C4-2B (cell line): ENCODE measurements at regions not wholly inside any gene's neighbourhood (a gene's known extent, or its start where the extent isn't known, plus 50 kb on each side); places are given as distances from the start of the nearest gene placed in this dataset.
"Not testable (repeated sequence)": the region's sequence is repeated elsewhere in the genome, so short reads cannot be mapped to it uniquely, and the experiment has no call there.

ENCODE experiments used
- ZFX ChIP-seq: fragments of 450-650 bp; IDR thresholded peaks from 2 replicates; pipeline ENCODE4 v1.6.1; 2017
- TF ChIP-seq, protein P1 (sequence below): fragments of 450-650 bp; conservative IDR thresholded peaks from 2 replicates; pipeline ENCODE4 v1.5.1; 2017; ENCODE audit warnings: mild to moderate bottlenecking

DNA sequence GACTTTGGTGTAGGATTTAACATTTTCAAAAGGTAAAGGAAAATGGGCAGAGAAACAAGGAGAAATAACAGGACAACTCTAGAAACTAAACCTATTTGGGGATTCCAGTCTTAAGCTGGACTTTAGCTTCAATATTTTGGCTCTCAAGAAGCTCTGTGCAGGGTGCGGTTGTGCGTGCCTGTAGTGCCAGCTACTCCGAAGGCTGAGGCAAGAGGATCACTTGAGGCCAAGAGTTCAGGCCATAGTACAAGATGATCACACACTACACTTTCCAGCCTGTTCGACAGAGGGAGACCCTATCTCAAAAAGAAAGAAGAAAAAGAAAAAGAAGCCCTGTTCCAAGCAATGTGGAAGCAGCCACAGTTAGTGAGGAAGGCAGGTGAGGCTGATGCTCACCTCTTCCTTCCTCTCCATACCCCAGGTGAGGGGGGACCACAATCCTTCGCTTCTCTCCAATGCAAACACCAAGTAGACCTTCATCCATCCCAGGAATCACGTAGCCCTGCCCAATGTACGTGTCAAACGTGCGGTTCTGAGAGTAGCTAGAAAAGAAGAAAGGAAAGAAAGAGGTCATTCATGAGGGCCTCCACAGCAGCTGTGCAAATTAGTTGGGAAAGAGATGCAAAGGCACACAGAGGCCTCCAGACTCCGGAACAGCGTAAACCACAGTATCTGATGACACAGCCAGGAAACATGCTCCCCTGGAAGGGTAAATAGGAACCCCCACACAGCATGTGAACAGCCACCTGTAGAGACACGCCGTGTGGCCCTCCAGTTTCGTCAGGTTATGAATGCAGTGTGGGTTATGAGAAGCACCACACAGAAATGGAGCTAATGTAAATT is 126.5 kb upstream of the VOPP1 start:
- TF ChIP-seq, protein P1, sequence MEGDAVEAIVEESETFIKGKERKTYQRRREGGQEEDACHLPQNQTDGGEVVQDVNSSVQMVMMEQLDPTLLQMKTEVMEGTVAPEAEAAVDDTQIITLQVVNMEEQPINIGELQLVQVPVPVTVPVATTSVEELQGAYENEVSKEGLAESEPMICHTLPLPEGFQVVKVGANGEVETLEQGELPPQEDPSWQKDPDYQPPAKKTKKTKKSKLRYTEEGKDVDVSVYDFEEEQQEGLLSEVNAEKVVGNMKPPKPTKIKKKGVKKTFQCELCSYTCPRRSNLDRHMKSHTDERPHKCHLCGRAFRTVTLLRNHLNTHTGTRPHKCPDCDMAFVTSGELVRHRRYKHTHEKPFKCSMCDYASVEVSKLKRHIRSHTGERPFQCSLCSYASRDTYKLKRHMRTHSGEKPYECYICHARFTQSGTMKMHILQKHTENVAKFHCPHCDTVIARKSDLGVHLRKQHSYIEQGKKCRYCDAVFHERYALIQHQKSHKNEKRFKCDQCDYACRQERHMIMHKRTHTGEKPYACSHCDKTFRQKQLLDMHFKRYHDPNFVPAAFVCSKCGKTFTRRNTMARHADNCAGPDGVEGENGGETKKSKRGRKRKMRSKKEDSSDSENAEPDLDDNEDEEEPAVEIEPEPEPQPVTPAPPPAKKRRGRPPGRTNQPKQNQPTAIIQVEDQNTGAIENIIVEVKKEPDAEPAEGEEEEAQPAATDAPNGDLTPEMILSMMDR: not testable (repeated sequence)
- TF ChIP-seq ZFX: not testable (repeated sequence)
